ENCODE measurements at regions not wholly inside any gene's neighbourhood (a gene's known extent, or its start where the extent isn't known, plus 50 kb on each side); places are given as distances from the start of the nearest gene placed in this dataset.
"Not testable (repeated sequence)": the region's sequence is repeated elsewhere in the genome, so short reads cannot be mapped to it uniquely, and the experiment has no call there.

DNA sequence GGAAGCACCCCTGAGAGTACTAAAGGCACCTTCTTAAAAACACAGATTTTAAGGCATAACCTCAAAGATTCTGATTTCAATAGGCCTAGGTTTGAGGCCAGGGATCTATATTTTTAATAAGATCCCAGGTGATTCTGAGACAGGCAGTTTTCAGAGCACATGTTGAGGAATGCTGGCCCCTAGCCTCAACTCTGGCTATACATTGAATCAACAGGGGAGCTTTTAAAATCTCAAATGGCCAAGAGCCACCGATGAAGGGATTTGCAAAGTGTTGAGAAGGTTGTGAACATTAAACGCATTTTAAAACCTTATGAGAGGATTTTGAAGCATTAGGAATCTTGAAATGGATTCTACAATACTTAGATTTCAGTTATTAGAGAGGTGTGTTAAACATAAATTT lies 268.8 kb upstream of the ARHGEF26 start:
- Histone ChIP-seq H3K27me3 (ENCODE audit: control insufficient read depth in 3 of 3, insufficient read depth in 3 of 3, low read length in 3 of 3) (no peaks in the 10 kb centered on the region), H3K4me3 (ENCODE audit: low read depth in 1 of 3, low read length in 3 of 3) (no peak overlapping the region), H3K9me3 (ENCODE audit: control insufficient read depth in 2 of 2, insufficient read depth in 1 of 2, low read depth in 1 of 2, low read length in 1 of 2) (no peaks in the 10 kb centered on the region), H3K27ac (ENCODE audit: low read depth in 1 of 3, low read length in 2 of 3) (no peak overlapping the region), H3K36me3 (ENCODE audit: control insufficient read depth in 3 of 3, insufficient read depth in 2 of 3, low read depth in 1 of 3, low read length in 3 of 3) (no peaks in the 10 kb centered on the region), H3K4me1 (ENCODE audit: control insufficient read depth in 3 of 3, insufficient read depth in 2 of 3, low read depth in 1 of 3, low read length in 2 of 3) (no peaks in the 10 kb centered on the region)
- 43 to 66% (median 43%) methylated on average over 2 of the region's 2 CpGs for WGBS, 3 donors
- FAIRE-seq: no peak
- no peak for DNase-seq

DNA sequence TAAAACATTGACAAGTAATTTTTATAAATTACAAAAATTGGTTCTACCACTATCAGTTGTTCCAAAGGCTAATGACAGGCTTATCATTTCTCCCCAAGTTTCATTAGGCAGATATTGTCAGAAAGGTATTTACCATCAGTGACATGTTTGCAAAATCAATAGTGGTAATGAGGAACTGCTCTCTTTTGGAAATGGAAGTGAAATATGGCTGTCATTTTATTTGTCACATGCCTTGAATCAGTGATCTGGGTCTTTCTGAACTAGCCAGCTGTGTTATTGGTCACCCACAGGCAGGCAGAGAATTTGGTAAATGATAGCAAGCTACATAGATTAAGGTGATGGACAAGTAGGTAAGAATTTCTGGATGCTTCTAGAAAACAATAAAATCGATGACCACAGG lies 268.0 kb upstream of the ARHGEF26 start:
- WGBS, 3 donors: 33 to 67% (median 45%) methylated on average over 1 of the region's 1 CpG
- H3K4me1 ChIP-seq (ENCODE audit: control insufficient read depth in 3 of 3, insufficient read depth in 2 of 3, low read depth in 1 of 3, low read length in 2 of 3): no peaks in the 10 kb centered on the region
- no peak overlapping the region for H3K27ac ChIP-seq (ENCODE audit: low read depth in 1 of 3, low read length in 2 of 3)
- H3K36me3 ChIP-seq (ENCODE audit: control insufficient read depth in 3 of 3, insufficient read depth in 2 of 3, low read depth in 1 of 3, low read length in 3 of 3): no peaks in the 10 kb centered on the region
- DNase-seq (no peak), FAIRE-seq (no peak)
- H3K27me3 ChIP-seq (ENCODE audit: control insufficient read depth in 3 of 3, insufficient read depth in 3 of 3, low read length in 3 of 3): no peaks in the 10 kb centered on the region
- H3K9me3 ChIP-seq (ENCODE audit: control insufficient read depth in 2 of 2, insufficient read depth in 1 of 2, low read depth in 1 of 2, low read length in 1 of 2): no peaks in the 10 kb centered on the region
- no peak overlapping the region for H3K4me3 ChIP-seq (ENCODE audit: low read depth in 1 of 3, low read length in 3 of 3)

DNA sequence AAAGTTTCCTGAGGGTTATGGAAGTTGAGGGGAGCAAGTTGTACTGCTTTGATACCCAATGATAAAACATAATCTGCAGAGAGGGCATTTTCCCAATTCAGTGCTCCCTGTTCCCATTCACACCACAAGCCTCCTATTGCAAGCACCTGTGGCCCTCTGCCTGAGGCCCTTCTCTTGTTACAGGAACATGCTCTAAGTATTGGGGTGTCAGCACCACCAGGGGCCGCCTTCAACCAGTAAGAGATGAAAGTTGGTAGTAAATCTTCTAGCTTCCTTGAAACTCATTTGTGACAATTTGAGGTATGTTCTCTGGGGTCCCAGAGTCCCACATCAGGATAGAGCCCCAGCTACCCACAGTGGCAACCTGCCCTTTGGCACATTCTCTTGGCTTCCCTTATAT lies 265.4 kb upstream of the ARHGEF26 start:
- Histone ChIP-seq H3K27ac (ENCODE audit: low read depth in 1 of 3, low read length in 2 of 3) (no peak overlapping the region), H3K36me3 (ENCODE audit: control insufficient read depth in 3 of 3, insufficient read depth in 2 of 3, low read depth in 1 of 3, low read length in 3 of 3) (no peaks in the 10 kb centered on the region), H3K4me3 (ENCODE audit: low read depth in 1 of 3, low read length in 3 of 3) (no peak overlapping the region), H3K9me3 (ENCODE audit: control insufficient read depth in 2 of 2, insufficient read depth in 1 of 2, low read depth in 1 of 2, low read length in 1 of 2) (no peaks in the 10 kb centered on the region), H3K4me1 (ENCODE audit: control insufficient read depth in 3 of 3, insufficient read depth in 2 of 3, low read depth in 1 of 3, low read length in 2 of 3) (no peaks in the 10 kb centered on the region), H3K27me3 (ENCODE audit: control insufficient read depth in 3 of 3, insufficient read depth in 3 of 3, low read length in 3 of 3) (no peaks in the 10 kb centered on the region)
- DNase-seq (no peak), FAIRE-seq (no peak)
- WGBS, 3 donors: 87 to 96% (median 89%) methylated on average over 1 of the region's 1 CpG

DNA sequence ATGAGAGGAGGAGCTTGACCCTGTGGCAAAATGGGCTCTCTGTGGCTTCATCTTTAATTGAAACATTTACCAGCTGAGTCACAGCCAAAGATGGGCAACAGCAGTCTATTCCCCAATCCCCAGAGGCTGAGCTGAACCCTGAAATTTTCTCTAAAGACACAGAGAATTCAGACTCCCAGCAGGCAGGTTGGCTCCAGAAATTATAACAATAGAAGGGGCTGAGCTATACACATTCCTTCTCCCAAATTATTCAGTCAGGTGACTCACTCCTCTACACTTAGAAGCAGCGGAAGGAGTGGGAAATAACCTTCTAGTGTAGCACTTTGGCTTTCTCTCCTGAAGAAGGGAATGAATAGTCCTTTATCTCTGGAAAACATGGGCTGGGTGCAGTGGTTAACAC lies 264.3 kb upstream of the ARHGEF26 start:
- Histone ChIP-seq H3K4me3 (ENCODE audit: low read depth in 1 of 3, low read length in 3 of 3) (no peak overlapping the region), H3K4me1 (ENCODE audit: control insufficient read depth in 3 of 3, insufficient read depth in 2 of 3, low read depth in 1 of 3, low read length in 2 of 3) (no peaks in the 10 kb centered on the region), H3K27me3 (ENCODE audit: control insufficient read depth in 3 of 3, insufficient read depth in 3 of 3, low read length in 3 of 3) (no peaks in the 10 kb centered on the region), H3K9me3 (ENCODE audit: control insufficient read depth in 2 of 2, insufficient read depth in 1 of 2, low read depth in 1 of 2, low read length in 1 of 2) (no peaks in the 10 kb centered on the region), H3K27ac (ENCODE audit: low read depth in 1 of 3, low read length in 2 of 3) (no peak overlapping the region), H3K36me3 (ENCODE audit: control insufficient read depth in 3 of 3, insufficient read depth in 2 of 3, low read depth in 1 of 3, low read length in 3 of 3) (no peaks in the 10 kb centered on the region)
- FAIRE-seq (no peak), DNase-seq (no peak)
- 80 to 93% (median 90%) methylated on average over 1 of the region's 1 CpG for WGBS, 3 donors

DNA sequence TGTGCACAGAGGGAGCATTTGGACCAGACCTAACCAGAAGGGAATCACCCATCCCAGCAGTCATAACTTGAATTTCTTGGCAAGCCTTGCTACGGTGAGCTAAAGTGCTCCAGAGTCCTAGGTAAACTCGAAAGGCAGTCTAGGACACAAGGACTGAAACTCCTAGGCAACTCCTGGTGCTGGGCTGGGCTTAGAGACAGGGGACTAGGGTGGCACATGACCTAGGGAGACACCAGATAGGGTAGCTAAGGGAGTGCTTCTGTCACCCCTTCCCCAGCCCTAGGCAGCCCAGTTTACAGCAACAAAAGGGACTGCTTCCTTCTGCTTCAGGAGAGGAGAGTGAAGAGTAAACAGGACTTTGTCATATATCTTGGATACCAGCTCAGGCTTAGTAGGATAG lies 256.4 kb upstream of the ARHGEF26 start:
- FAIRE-seq: no peak
- Histone ChIP-seq H3K4me1 (ENCODE audit: control insufficient read depth in 3 of 3, insufficient read depth in 2 of 3, low read depth in 1 of 3, low read length in 2 of 3) (no peaks in the 10 kb centered on the region), H3K4me3 (ENCODE audit: low read depth in 1 of 3, low read length in 3 of 3) (no peak overlapping the region), H3K27me3 (ENCODE audit: control insufficient read depth in 3 of 3, insufficient read depth in 3 of 3, low read length in 3 of 3) (no peaks in the 10 kb centered on the region), H3K27ac (ENCODE audit: low read depth in 1 of 3, low read length in 2 of 3) (no peak overlapping the region), H3K9me3 (ENCODE audit: control insufficient read depth in 2 of 2, insufficient read depth in 1 of 2, low read depth in 1 of 2, low read length in 1 of 2) (no peaks in the 10 kb centered on the region), H3K36me3 (ENCODE audit: control insufficient read depth in 3 of 3, insufficient read depth in 2 of 3, low read depth in 1 of 3, low read length in 3 of 3) (no peaks in the 10 kb centered on the region)
- no peak for DNase-seq
- WGBS, 3 donors: 55 to 79% (median 61%) methylated on average over 2 of the region's 2 CpGs

DNA sequence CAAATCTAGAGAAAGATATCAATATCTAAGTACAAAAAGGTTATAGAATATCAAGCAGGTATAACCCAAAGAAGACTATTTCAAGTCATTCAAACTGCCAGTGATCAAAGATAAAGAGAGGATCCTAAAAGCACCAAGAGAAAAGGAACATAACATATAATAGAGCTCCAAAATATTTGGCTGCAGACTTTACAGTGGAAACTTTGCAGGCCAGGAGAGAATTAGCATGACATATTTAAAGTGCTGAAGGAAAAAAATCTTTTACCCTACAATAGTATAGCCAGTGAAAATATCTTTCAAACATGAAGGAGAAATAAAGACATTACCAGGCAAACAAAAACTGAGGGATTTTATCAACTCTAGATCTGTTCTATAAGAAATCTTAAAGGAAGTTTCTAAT lies 254.3 kb upstream of the ARHGEF26 start:
- Histone ChIP-seq H3K9me3 (ENCODE audit: control insufficient read depth in 2 of 2, insufficient read depth in 1 of 2, low read depth in 1 of 2, low read length in 1 of 2) (no peaks in the 10 kb centered on the region), H3K4me3 (ENCODE audit: low read depth in 1 of 3, low read length in 3 of 3) (no peak overlapping the region), H3K27me3 (ENCODE audit: control insufficient read depth in 3 of 3, insufficient read depth in 3 of 3, low read length in 3 of 3) (no peaks in the 10 kb centered on the region), H3K27ac (ENCODE audit: low read depth in 1 of 3, low read length in 2 of 3) (no peak overlapping the region), H3K4me1 (ENCODE audit: control insufficient read depth in 3 of 3, insufficient read depth in 2 of 3, low read depth in 1 of 3, low read length in 2 of 3) (no peaks in the 10 kb centered on the region), H3K36me3 (ENCODE audit: control insufficient read depth in 3 of 3, insufficient read depth in 2 of 3, low read depth in 1 of 3, low read length in 3 of 3) (no peaks in the 10 kb centered on the region)
- DNase-seq: no peak
- FAIRE-seq: no peak

DNA sequence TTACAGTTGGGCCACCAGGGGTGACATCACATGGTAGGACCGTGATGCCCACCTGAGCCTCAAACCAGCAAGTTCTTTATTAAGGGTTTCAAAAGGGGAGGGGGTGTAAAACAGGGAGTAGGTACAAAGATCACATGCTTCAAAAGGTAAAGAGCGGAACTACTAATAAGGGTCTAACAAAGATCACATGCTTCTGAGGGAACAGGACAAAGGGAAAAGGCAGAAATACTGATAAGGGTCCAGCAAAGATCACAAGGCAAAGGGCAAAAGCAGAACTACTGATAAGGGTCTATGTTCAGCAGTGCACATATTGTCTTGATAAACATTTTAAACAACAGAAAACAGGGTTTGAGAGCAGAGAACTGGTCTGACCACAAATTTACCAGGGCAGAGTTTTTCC lies 246.8 kb upstream of the ARHGEF26 start:
- WGBS, 3 donors: 40 to 74% (median 63%) methylated on average over 2 of the region's 2 CpGs
- not testable (repeated sequence) for FAIRE-seq; DNase-seq; H3K4me1 ChIP-seq (ENCODE audit: control insufficient read depth in 3 of 3, insufficient read depth in 2 of 3, low read depth in 1 of 3, low read length in 2 of 3); H3K27ac ChIP-seq (ENCODE audit: low read depth in 1 of 3, low read length in 2 of 3); H3K27me3 ChIP-seq (ENCODE audit: control insufficient read depth in 3 of 3, insufficient read depth in 3 of 3, low read length in 3 of 3); H3K36me3 ChIP-seq (ENCODE audit: control insufficient read depth in 3 of 3, insufficient read depth in 2 of 3, low read depth in 1 of 3, low read length in 3 of 3); H3K9me3 ChIP-seq (ENCODE audit: control insufficient read depth in 2 of 2, insufficient read depth in 1 of 2, low read depth in 1 of 2, low read length in 1 of 2); H3K4me3 ChIP-seq (ENCODE audit: low read depth in 1 of 3, low read length in 3 of 3)

DNA sequence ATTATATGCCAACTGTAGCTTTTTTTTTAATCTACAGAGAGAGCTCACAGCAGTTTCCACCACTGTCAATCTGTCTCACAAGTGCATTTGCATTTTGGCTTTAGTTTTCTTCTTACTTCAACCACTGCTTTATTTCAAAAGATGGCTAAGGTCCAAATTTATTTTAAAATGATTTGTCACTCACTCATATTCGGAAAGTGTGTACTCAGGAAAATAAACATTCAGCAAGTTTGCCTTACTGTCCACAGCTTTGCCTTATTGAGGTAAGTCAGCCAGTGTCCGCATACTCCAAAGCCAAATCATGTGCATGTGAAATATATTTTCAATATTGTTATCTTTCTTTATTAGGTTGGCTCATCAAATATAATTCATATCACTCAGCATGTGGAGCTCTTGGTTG lies 240.7 kb upstream of the ARHGEF26 start:
- 61 to 78% (median 76%) methylated on average over 2 of the region's 2 CpGs for WGBS, 3 donors
- no peak for DNase-seq
- Histone ChIP-seq H3K9me3 (ENCODE audit: control insufficient read depth in 2 of 2, insufficient read depth in 1 of 2, low read depth in 1 of 2, low read length in 1 of 2) (no peaks in the 10 kb centered on the region), H3K4me1 (ENCODE audit: control insufficient read depth in 3 of 3, insufficient read depth in 2 of 3, low read depth in 1 of 3, low read length in 2 of 3) (no peaks in the 10 kb centered on the region), H3K36me3 (ENCODE audit: control insufficient read depth in 3 of 3, insufficient read depth in 2 of 3, low read depth in 1 of 3, low read length in 3 of 3) (no peaks in the 10 kb centered on the region), H3K4me3 (ENCODE audit: low read depth in 1 of 3, low read length in 3 of 3) (no peak overlapping the region), H3K27me3 (ENCODE audit: control insufficient read depth in 3 of 3, insufficient read depth in 3 of 3, low read length in 3 of 3) (no peaks in the 10 kb centered on the region), H3K27ac (ENCODE audit: low read depth in 1 of 3, low read length in 2 of 3) (no peak overlapping the region)
- no peak for FAIRE-seq

DNA sequence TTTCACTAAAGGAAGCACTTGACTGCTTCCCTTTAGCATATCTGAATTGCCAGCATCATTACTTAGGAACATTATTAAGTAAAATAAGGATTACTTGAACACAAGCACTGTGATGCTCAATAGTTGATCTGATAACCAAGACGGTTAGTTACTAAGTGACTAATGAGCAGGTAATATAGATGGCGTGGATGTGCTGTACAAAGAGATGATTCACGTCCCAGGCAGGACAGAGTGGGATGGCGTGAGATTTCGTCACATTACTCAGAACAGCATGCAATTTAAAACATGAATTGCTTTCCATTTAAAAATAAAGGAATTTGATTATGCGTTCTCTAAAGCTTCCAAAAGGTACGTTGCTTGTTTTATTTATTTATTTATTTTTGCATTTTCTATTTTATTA lies 240.0 kb upstream of the ARHGEF26 start:
- no peaks in the 10 kb centered on the region for H3K27me3 ChIP-seq (ENCODE audit: control insufficient read depth in 3 of 3, insufficient read depth in 3 of 3, low read length in 3 of 3)
- 69 to 78% (median 74%) methylated on average over 7 of the region's 7 CpGs for WGBS, 3 donors
- no peak overlapping the region for H3K4me3 ChIP-seq (ENCODE audit: low read depth in 1 of 3, low read length in 3 of 3)
- FAIRE-seq (no peak), DNase-seq (no peak)
- no peaks in the 10 kb centered on the region for H3K36me3 ChIP-seq (ENCODE audit: control insufficient read depth in 3 of 3, insufficient read depth in 2 of 3, low read depth in 1 of 3, low read length in 3 of 3)
- H3K4me1 ChIP-seq (ENCODE audit: control insufficient read depth in 3 of 3, insufficient read depth in 2 of 3, low read depth in 1 of 3, low read length in 2 of 3): no peaks in the 10 kb centered on the region
- H3K27ac ChIP-seq (ENCODE audit: low read depth in 1 of 3, low read length in 2 of 3): no peak overlapping the region
- no peaks in the 10 kb centered on the region for H3K9me3 ChIP-seq (ENCODE audit: control insufficient read depth in 2 of 2, insufficient read depth in 1 of 2, low read depth in 1 of 2, low read length in 1 of 2)
